GM12892 (cell line): ENCODE measurements at regions not wholly inside any gene's neighbourhood (a gene's known extent, or its start where the extent isn't known, plus 50 kb on each side); places are given as distances from the start of the nearest gene placed in this dataset.

Experiments used
- POLR2A ChIP-seq: IDR thresholded peaks from 2 replicates; pipeline ENCODE4 v1.6.1; 2011; ENCODE audit warnings: low read depth, low read length, control low read depth
- POLR2AphosphoS5 ChIP-seq: IDR thresholded peaks from 2 replicates; pipeline ENCODE4 v1.6.1; 2011; ENCODE audit warnings: low read depth, low read length, control low read depth
- TAF1 ChIP-seq: IDR thresholded peaks from 2 replicates; pipeline ENCODE4 v1.6.1; 2011; ENCODE audit warnings: low read depth, mild to moderate bottlenecking, control low read depth, low read length, borderline replicate concordance

- no peak for TF ChIP-seq POLR2AphosphoS5
- no peak for TF ChIP-seq POLR2A
- TF ChIP-seq TAF1, result no peak
Observed at GRCh38 chr2:21544392-21544791, 420.6 kb downstream of the TDRD15 start.
